Endothelial cell of hepatic sinusoid (primary cell): ENCODE measurements at regions not wholly inside any gene's neighbourhood (a gene's known extent, or its start where the extent isn't known, plus 50 kb on each side); places are given as distances from the start of the nearest gene placed in this dataset.

Experiments
- in situ Hi-C: cut with HindIII; loops from 2 replicates; pipeline ENCODE4 v1.10.0; 2017; ENCODE audit warnings: low sequenced_read_pairs

- in situ Hi-C loops, result no loop called here
These were observed 408.6 kb downstream of the HAPSTR1 start for GRCh38 chr16:9499941-9500593.

- in situ Hi-C loops, result no loop called here
These were observed 409.4 kb downstream of the HAPSTR1 start for GRCh38 chr16:9500872-9501271.

GRCh38 chr16:9503251-9503984, 412.0 kb downstream of the HAPSTR1 start:
- in situ Hi-C loops, result no loop called here

- in situ Hi-C loops, result no loop called here
These were observed 417.0 kb downstream of the HAPSTR1 start for GRCh38 chr16:9508328-9508936.

- in situ Hi-C loops, result no loop called here
These were observed 418.2 kb downstream of the HAPSTR1 start for GRCh38 chr16:9509663-9510062.

GRCh38 chr16:9511389-9511788, 419.9 kb downstream of the HAPSTR1 start:
- in situ Hi-C loops, result no loop called here

GRCh38 chr16:9516444-9516843, 425.0 kb downstream of the HAPSTR1 start:
- in situ Hi-C loops, result no loop called here

GRCh38 chr16:9518051-9518450, 426.6 kb downstream of the HAPSTR1 start:
- in situ Hi-C loops, result no loop called here

- in situ Hi-C loops, result no loop called here
These were observed 427.1 kb downstream of the HAPSTR1 start for GRCh38 chr16:9518581-9518980.

GRCh38 chr16:9521749-9522370, 430.4 kb downstream of the HAPSTR1 start:
- in situ Hi-C loops, result no loop called here

- in situ Hi-C loops, result no loop called here
These were observed 431.2 kb downstream of the HAPSTR1 start for GRCh38 chr16:9522614-9523013.

GRCh38 chr16:9523994-9524393, 432.6 kb downstream of the HAPSTR1 start:
- in situ Hi-C loops, result no loop called here

- in situ Hi-C loops, result no loop called here
These were observed 433.6 kb downstream of the HAPSTR1 start for GRCh38 chr16:9525037-9525436.

GRCh38 chr16:9526791-9527190, 435.3 kb downstream of the HAPSTR1 start:
- in situ Hi-C loops, result no loop called here

GRCh38 chr16:9527976-9528375, 436.5 kb downstream of the HAPSTR1 start:
- in situ Hi-C loops, result no loop called here

GRCh38 chr16:9528511-9529079, 437.2 kb downstream of the HAPSTR1 start:
- in situ Hi-C loops, result no loop called here

- in situ Hi-C loops, result no loop called here
These were observed 441.6 kb downstream of the HAPSTR1 start for GRCh38 chr16:9533042-9533441.

- in situ Hi-C loops, result loop anchor here (5.0 kb wide), 1 partner anchor 57 kb away; no protein-coding TSS in a partner anchor
These were observed 443.3 kb downstream of the HAPSTR1 start for GRCh38 chr16:9534759-9535158.

GRCh38 chr16:9536905-9537304, 445.5 kb downstream of the HAPSTR1 start:
- in situ Hi-C loops, result loop anchor here (5.0 kb wide), 1 partner anchor 60 kb away; no protein-coding TSS in a partner anchor

GRCh38 chr16:9539346-9539745, 447.9 kb downstream of the HAPSTR1 start:
- in situ Hi-C loops, result loop anchor here (5.0 kb wide), 1 partner anchor 62 kb away; no protein-coding TSS in a partner anchor

GRCh38 chr16:9541723-9542122, 450.3 kb downstream of the HAPSTR1 start:
- in situ Hi-C loops, result no loop called here
